ENCODE measurements at regions not wholly inside any gene's neighbourhood (a gene's known extent, or its start where the extent isn't known, plus 50 kb on each side); places are given as distances from the start of the nearest gene placed in this dataset.

GRCh38 chr2:67917332-67918054, 145.3 kb downstream of the C1D start:
- peak; percentile 97 for DNase-seq

- DNase-seq = no peak
Observed at GRCh38 chr2:67918471-67918870, 144.3 kb downstream of the C1D start.

- no peak for DNase-seq
Observed at GRCh38 chr2:67919490-67919889, 143.3 kb downstream of the C1D start.

- no peak for DNase-seq
Observed at GRCh38 chr2:67922080-67922785, 140.6 kb downstream of the C1D start.

GRCh38 chr2:67923696-67924095, 139.1 kb downstream of the C1D start:
- peak; percentile 10 for DNase-seq

GRCh38 chr2:67927501-67927900, 135.3 kb downstream of the C1D start:
- no peak for DNase-seq

- no peak for DNase-seq
Observed at GRCh38 chr2:67930156-67930555, 132.6 kb downstream of the C1D start.

GRCh38 chr2:67936969-67937368, 125.8 kb downstream of the C1D start:
- no peak for DNase-seq

- DNase-seq = no peak
Observed at GRCh38 chr2:67938053-67938452, 124.8 kb downstream of the C1D start.

- no peak for DNase-seq
Observed at GRCh38 chr2:67945056-67945455, 117.7 kb downstream of the C1D start.

- no peak for DNase-seq
Observed at GRCh38 chr2:67945940-67946339, 116.9 kb downstream of the C1D start.

GRCh38 chr2:67948057-67948456, 114.7 kb downstream of the C1D start:
- no peak for DNase-seq

GRCh38 chr2:67948506-67948905, 114.3 kb downstream of the C1D start:
- no peak for DNase-seq

GRCh38 chr2:67950018-67950417, 112.8 kb downstream of the C1D start:
- no peak for DNase-seq

- no peak for DNase-seq
Observed at GRCh38 chr2:67950919-67951318, 111.9 kb downstream of the C1D start.

GRCh38 chr2:67952066-67952465, 110.7 kb downstream of the C1D start:
- no peak for DNase-seq

- no peak for DNase-seq
Observed at GRCh38 chr2:67954093-67954748, 108.6 kb downstream of the C1D start.

GRCh38 chr2:67955748-67956603, 106.8 kb downstream of the C1D start:
- DNase-seq = no peak

GRCh38 chr2:67965246-67965645, 97.6 kb downstream of the C1D start:
- no peak for DNase-seq

GRCh38 chr2:67970071-67970470, 92.7 kb downstream of the C1D start:
- no peak for DNase-seq

- DNase-seq = no peak
Observed at GRCh38 chr2:67970542-67970941, 92.3 kb downstream of the C1D start.

- DNase-seq = no peak
Observed at GRCh38 chr2:67974559-67975430, 88.0 kb downstream of the C1D start.

Data from fibroblast of skin of abdomen (primary cell).